Astrocyte (in vitro differentiated cells and primary cell): ENCODE measurements at regions not wholly inside any gene's neighbourhood (a gene's known extent, or its start where the extent isn't known, plus 50 kb on each side); places are given as distances from the start of the nearest gene placed in this dataset.

Experiments used
- CTCF ChIP-seq: IDR thresholded peaks from 2 replicates; pipeline ENCODE4 v1.5.1; 2011; ENCODE audit warnings: low read depth, mild to moderate bottlenecking, inconsistent platforms, low read length, moderate library complexity; ENCODE audit not compliant: insufficient read depth
- EZH2 ChIP-seq: IDR thresholded peaks from 2 replicates; pipeline ENCODE4 v1.6.1; 2012; ENCODE audit warnings: mild to moderate bottlenecking, low read length, inconsistent platforms; ENCODE audit not compliant: insufficient read depth

- TF ChIP-seq CTCF (no peak), EZH2 (no peak)
These were observed 978.0 kb upstream of the LCORL start for GRCh38 chr4:18999595-18999994.
